Activated T-helper 2 cell treated with anti-CD3 and anti-CD28 coated beads, Interferon-gamma antibody, Interleukin-2, Interleukin-4, amounts not matched to agents 10 μg/mL and 5 μg/mL and 100 μg/mL, durations not matched to agents 14 hours and 24 hours and 36 hours (primary cell): ENCODE measurements at regions not wholly inside any gene's neighbourhood (a gene's known extent, or its start where the extent isn't known, plus 50 kb on each side); places are given as distances from the start of the nearest gene placed in this dataset.

Experiments
- DNase-seq: peaks from one replicate; pipeline ENCODE4 v3.0.0; 2021; ENCODE audit warnings: low spot score
- H3K27ac Mint-ChIP-seq: one replicate; pipeline ENCODE4 v1.8.0; 2021; ENCODE audit warnings: mixed read lengths
- H3K27me3 Mint-ChIP-seq: one replicate; pipeline ENCODE4 v1.8.0; 2021; ENCODE audit warnings: low read depth, mixed read lengths
- H3K36me3 Mint-ChIP-seq: one replicate; pipeline ENCODE4 v1.8.0; 2021; ENCODE audit warnings: low read depth, mixed read lengths
- H3K4me1 Mint-ChIP-seq: one replicate; pipeline ENCODE4 v1.8.0; 2021; ENCODE audit warnings: low read depth, mixed read lengths
- H3K4me3 Mint-ChIP-seq: one replicate; pipeline ENCODE4 v1.8.0; 2021; ENCODE audit warnings: low read depth, mild to moderate bottlenecking, moderate library complexity, mixed read lengths
- H3K9me3 Mint-ChIP-seq: one replicate; pipeline ENCODE4 v1.8.0; 2021; ENCODE audit warnings: mixed read lengths
- intact Hi-C: fragments of 100-400 bp; cut with micrococcal nuclease; formaldehyde crosslinking; loops from one replicate; pipeline ENCODE4 v1.15.1; 2023

GRCh38 chr13:90374168-90374567 lies 973.3 kb upstream of the MIR17HG start:
- Mint-ChIP-seq H3K4me3 (no peak overlapping the region), H3K27me3 (no peaks in the 10 kb centered on the region), H3K9me3 (peaks cover 28% of the 10 kb centered on the region), H3K4me1 (no peaks in the 10 kb centered on the region), H3K36me3 (no peaks in the 10 kb centered on the region), H3K27ac (no peak overlapping the region)
- intact Hi-C loops = no loop called here
- DNase-seq = no peak

DNA sequence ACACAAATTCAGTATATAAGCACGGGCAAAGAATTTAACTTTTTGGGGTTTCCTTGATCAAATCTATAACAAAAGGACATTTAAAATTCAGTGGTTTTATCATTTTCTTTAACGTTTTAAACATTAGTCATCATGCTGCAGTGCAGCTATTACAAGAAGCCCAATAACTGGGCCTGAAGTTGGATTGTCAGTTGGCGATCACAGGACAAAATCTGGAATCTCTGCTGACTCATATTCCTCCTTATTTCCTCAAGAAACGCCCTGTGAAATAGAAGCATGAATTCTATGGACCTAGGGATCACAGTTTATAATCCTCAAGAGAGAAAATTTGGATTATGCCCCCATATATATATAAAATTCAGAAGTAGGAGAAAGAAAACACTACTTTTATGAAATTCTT lies 971.6 kb upstream of the MIR17HG start:
- no peak for DNase-seq
- Mint-ChIP-seq H3K27me3 (no peaks in the 10 kb centered on the region), H3K36me3 (no peaks in the 10 kb centered on the region), H3K4me1 (no peaks in the 10 kb centered on the region), H3K27ac (no peak overlapping the region), H3K4me3 (no peak overlapping the region), H3K9me3 (peaks cover 23% of the 10 kb centered on the region)
- intact Hi-C loops = no loop called here

DNA sequence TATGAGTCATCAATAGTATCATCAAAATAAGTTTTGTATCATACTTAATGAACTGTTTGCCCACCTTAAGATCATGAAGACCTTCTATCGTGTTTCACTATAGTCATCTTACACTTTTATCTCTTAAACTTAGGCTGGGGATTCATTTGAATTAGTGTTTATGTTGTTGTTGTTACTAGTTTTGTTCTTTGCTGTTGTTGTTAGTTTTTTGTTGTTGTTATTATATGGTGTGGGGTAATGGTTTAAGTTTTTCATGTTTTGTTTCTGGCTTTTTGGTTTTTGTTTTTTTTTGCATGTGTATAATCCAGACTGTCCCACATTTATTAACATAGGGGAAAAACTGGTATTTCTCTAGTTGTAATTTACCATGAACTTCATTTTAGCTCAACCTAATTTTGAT lies 965.1 kb upstream of the MIR17HG start:
- H3K27ac Mint-ChIP-seq = no peak overlapping the region

DNA sequence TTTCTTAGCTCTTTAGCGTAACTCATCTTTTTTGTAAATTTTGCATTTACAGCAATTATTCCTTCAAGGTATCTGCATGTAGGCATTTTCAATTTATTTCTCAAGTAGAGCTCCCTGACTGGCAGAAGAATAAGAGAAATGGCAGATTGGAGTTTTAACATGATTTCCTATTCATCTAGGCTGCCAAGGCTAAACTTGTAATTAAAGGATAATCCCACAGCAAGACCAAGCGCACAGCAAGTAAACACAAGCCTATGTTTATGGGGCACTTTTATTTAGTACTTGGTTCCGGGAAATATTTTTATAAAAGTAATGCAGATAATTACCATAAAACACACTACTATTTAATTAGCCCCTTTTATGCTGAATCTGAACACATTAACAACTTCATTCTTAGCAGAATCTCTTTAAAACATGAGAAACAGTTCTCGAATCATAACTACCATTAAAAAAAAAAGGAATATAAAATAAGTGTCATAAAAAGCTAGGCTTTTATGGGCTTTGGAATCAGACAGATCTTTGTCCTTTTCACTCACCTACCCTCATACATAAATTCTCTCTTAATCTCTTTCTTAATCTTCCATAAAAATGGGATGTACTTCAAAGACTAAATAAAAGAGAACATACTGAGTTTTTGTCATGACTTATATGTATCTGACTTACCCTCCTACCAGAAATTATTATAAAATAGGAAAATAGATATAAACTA lies 961.6 kb upstream of the MIR17HG start:
- Mint-ChIP-seq H3K27ac (no peak overlapping the region), H3K4me3 (no peak overlapping the region), H3K4me1 (no peaks in the 10 kb centered on the region), H3K27me3 (no peaks in the 10 kb centered on the region), H3K36me3 (no peaks in the 10 kb centered on the region), H3K9me3 (peaks cover 39% of the 10 kb centered on the region)
- DNase-seq = no peak
- intact Hi-C loops = no loop called here

More for the DNA sequence above, 965.1 kb upstream of the MIR17HG start:
- H3K4me3 Mint-ChIP-seq = no peak overlapping the region
- H3K36me3 Mint-ChIP-seq = no peaks in the 10 kb centered on the region
- intact Hi-C loops = no loop called here
- no peaks in the 10 kb centered on the region for H3K4me1 Mint-ChIP-seq
- H3K9me3 Mint-ChIP-seq = peaks cover 24% of the 10 kb centered on the region
- no peak for DNase-seq
- no peaks in the 10 kb centered on the region for H3K27me3 Mint-ChIP-seq

GRCh38 chr13:90388887-90389452 lies 958.5 kb upstream of the MIR17HG start:
- H3K27ac Mint-ChIP-seq = no peak overlapping the region
- peaks cover 39% of the 10 kb centered on the region for H3K9me3 Mint-ChIP-seq
- H3K27me3 Mint-ChIP-seq = no peaks in the 10 kb centered on the region
- DNase-seq = no peak
- intact Hi-C loops = no loop called here
- H3K4me1 Mint-ChIP-seq = no peaks in the 10 kb centered on the region
- H3K4me3 Mint-ChIP-seq = no peak overlapping the region
- H3K36me3 Mint-ChIP-seq = no peaks in the 10 kb centered on the region

- no peak overlapping the region for H3K27ac Mint-ChIP-seq
- H3K4me1 Mint-ChIP-seq = no peaks in the 10 kb centered on the region
- DNase-seq = no peak
- intact Hi-C loops = no loop called here
- peaks cover 39% of the 10 kb centered on the region for H3K9me3 Mint-ChIP-seq
- no peaks in the 10 kb centered on the region for H3K36me3 Mint-ChIP-seq
- no peak overlapping the region for H3K4me3 Mint-ChIP-seq
- no peaks in the 10 kb centered on the region for H3K27me3 Mint-ChIP-seq
Measured at GRCh38 chr13:90389537-90389936, 958.0 kb upstream of the MIR17HG start.

DNA sequence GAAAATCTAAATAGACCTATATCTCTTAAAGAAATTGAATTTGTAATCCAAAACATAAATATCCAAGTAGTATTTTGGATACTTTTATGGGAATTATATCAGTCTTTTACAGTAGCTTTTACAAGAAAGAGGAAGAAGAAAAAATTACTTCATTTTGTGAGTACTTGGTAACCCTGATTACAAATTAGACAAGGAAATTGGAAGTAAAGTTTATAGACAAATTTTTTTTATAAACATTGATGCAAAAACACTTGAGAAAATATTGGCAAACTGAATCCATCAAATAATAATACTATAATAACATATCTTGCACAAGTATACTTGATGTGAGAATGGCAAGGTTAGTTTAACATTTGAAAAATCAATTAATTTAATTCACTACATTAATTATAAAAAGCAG lies 954.1 kb upstream of the MIR17HG start:
- Mint-ChIP-seq H3K27me3 (no peaks in the 10 kb centered on the region), H3K4me1 (no peaks in the 10 kb centered on the region)
- intact Hi-C loops = no loop called here

DNA sequence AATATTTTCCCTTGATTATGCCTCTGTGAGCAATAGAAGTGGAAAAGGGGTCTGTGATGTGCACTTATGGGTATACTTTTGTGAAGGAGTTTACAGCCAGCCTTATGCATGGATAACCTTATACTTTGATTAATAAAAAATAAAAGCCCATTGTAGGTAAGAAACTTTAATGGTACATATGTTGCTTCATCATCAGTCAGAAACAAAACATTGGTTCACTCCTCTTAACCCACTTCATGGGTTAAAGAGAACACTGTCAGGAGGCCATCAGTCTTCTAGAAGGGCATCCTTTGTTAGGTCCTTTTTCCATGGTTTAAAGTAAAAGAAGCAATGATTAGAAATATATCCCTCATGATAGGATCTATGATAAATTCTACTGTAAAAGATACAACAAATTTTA lies 952.1 kb upstream of the MIR17HG start:
- Mint-ChIP-seq H3K4me3 (no peak overlapping the region), H3K27ac (no peak overlapping the region), H3K27me3 (no peaks in the 10 kb centered on the region), H3K36me3 (no peaks in the 10 kb centered on the region), H3K9me3 (peaks cover 16% of the 10 kb centered on the region), H3K4me1 (no peaks in the 10 kb centered on the region)
- DNase-seq = no peak
- intact Hi-C loops = no loop called here

More for the DNA sequence above, 954.1 kb upstream of the MIR17HG start:
- Mint-ChIP-seq H3K27ac (no peak overlapping the region), H3K36me3 (no peaks in the 10 kb centered on the region), H3K4me3 (no peak overlapping the region), H3K9me3 (peaks cover 21% of the 10 kb centered on the region)
- no peak for DNase-seq

DNA sequence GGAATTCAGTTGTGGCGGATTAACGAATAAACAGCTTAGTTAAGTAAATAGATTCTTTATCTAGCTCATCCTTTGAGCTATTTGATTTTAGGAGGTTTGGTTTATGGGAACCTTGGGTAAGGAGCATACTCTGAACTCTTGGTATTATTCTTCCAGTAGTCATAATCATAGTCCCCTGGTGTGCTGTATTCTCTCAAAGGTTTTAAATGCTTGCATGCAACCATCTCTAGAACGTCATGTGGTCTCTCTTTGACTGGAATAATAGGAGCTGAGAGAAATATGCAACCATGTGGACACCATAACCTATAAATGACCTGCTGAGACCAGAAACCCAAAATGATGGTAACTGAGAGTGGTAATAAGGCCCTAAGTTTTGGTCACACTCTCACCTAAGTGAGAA lies 951.6 kb upstream of the MIR17HG start:
- no peak overlapping the region for H3K27ac Mint-ChIP-seq
- no peaks in the 10 kb centered on the region for H3K4me1 Mint-ChIP-seq
- H3K4me3 Mint-ChIP-seq = no peak overlapping the region
- H3K9me3 Mint-ChIP-seq = peaks cover 17% of the 10 kb centered on the region
- DNase-seq = no peak
- no peaks in the 10 kb centered on the region for H3K36me3 Mint-ChIP-seq
- intact Hi-C loops = no loop called here
- H3K27me3 Mint-ChIP-seq = no peaks in the 10 kb centered on the region

DNA sequence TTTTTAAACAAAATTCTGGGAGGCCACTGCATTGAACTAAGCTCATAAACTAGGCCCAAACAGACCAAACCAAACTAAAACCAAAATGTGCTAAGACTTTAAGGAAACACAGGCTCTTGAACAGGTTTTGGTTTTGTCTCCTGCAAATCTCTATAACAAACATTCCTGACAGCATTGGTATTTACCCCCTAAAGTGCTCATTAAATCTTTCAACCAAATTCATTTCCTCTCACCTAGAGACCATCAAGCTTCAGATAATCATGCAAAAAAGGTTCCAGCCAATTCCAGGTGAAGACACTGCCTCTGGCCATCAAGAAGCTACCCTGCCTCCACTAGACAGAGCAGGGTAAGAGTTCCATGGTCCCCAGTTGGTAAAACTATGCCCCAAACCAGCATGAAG lies 951.2 kb upstream of the MIR17HG start:
- no peak overlapping the region for H3K27ac Mint-ChIP-seq
- H3K27me3 Mint-ChIP-seq = no peaks in the 10 kb centered on the region
- peaks cover 14% of the 10 kb centered on the region for H3K9me3 Mint-ChIP-seq
- DNase-seq = no peak
- no peak overlapping the region for H3K4me3 Mint-ChIP-seq
- H3K36me3 Mint-ChIP-seq = no peaks in the 10 kb centered on the region
- no peaks in the 10 kb centered on the region for H3K4me1 Mint-ChIP-seq
- intact Hi-C loops = no loop called here

DNA sequence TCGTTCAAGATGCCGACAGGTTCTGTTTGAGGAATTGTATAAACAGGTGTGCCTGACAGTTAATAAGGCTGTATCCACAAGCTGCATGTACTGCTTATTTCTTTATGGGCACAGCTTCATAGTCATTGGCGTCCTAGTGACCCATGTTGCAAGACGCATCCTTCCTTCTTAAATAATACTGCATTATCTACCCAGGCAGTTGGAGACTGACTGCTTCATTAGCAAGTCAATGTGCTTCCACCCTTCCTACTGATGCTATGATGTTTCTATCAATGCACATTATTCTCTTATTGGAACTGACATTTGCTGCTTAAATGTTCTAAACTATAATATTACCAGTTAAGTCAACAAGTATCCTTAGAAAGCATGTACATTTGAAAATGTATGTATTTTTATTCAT lies 950.0 kb upstream of the MIR17HG start:
- Mint-ChIP-seq H3K4me3 (no peak overlapping the region), H3K9me3 (peaks cover 23% of the 10 kb centered on the region), H3K27ac (no peak overlapping the region), H3K4me1 (no peaks in the 10 kb centered on the region), H3K27me3 (no peaks in the 10 kb centered on the region), H3K36me3 (no peaks in the 10 kb centered on the region)
- no peak for DNase-seq
- intact Hi-C loops = no loop called here

DNA sequence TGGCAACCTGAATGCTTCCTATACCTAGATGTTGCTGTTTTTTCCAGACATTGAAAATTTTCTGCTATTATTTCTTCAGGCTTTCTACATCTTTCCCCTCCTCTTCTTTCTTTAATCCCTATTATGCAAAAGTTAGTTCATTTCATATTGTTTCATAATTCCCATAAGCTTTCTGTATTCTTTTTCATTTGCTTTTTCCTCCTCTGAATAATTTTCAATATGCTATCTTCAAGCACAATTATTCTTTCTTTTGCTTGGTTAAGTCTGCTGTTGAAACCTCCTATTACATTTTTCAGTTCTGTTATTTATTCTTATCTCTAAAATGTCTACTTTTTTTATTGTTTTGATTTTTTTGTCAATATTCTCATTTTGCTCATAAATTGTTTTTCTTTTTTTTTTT lies 947.1 kb upstream of the MIR17HG start:
- no peak overlapping the region for H3K27ac Mint-ChIP-seq
- H3K4me1 Mint-ChIP-seq = no peaks in the 10 kb centered on the region
- no peaks in the 10 kb centered on the region for H3K36me3 Mint-ChIP-seq
- intact Hi-C loops = no loop called here
- peaks cover 31% of the 10 kb centered on the region for H3K9me3 Mint-ChIP-seq
- no peak overlapping the region for H3K4me3 Mint-ChIP-seq
- DNase-seq = no peak
- no peaks in the 10 kb centered on the region for H3K27me3 Mint-ChIP-seq

- intact Hi-C loops = no loop called here
- Mint-ChIP-seq H3K27me3 (no peaks in the 10 kb centered on the region), H3K4me3 (no peak overlapping the region), H3K36me3 (no peaks in the 10 kb centered on the region), H3K27ac (no peak overlapping the region), H3K9me3 (peaks cover 32% of the 10 kb centered on the region), H3K4me1 (no peaks in the 10 kb centered on the region)
- DNase-seq = no peak
Measured at GRCh38 chr13:90401150-90401549, 946.3 kb upstream of the MIR17HG start.
